Choroid plexus epithelial cell (primary cell): ENCODE measurements at regions not wholly inside any gene's neighbourhood (a gene's known extent, or its start where the extent isn't known, plus 50 kb on each side); places are given as distances from the start of the nearest gene placed in this dataset.
"Not testable (repeated sequence)": the region's sequence is repeated elsewhere in the genome, so short reads cannot be mapped to it uniquely, and the experiment has no call there.

ENCODE experiments used
- DNase-seq: peaks from one replicate; pipeline ENCODE4 v3.0.0-alpha.2; 2010; ENCODE audit warnings: low read depth
- H3K4me3 ChIP-seq: 2 replicates; pipeline ENCODE4 v1.5.1; 2011; ENCODE audit warnings: low read depth, mild to moderate bottlenecking, control low read depth, low read length, moderate library complexity
- CTCF ChIP-seq: conservative IDR thresholded peaks from 2 replicates; pipeline ENCODE4 v1.5.1; 2011; ENCODE audit warnings: low read depth, mild to moderate bottlenecking, control low read depth, inconsistent platforms, low read length, moderate library complexity

- no peak for TF ChIP-seq CTCF
- H3K4me3 ChIP-seq = no peak overlapping the region
- no peak for DNase-seq
Measured at GRCh38 chr1:232713785-232714184, 83.9 kb upstream of the SIPA1L2 start.

GRCh38 chr1:232715154-232715553, 85.2 kb upstream of the SIPA1L2 start:
- TF ChIP-seq CTCF = no peak
- no peak for DNase-seq
- H3K4me3 ChIP-seq = no peak overlapping the region

- not testable (repeated sequence) for DNase-seq
Measured at GRCh38 chr1:232717911-232718310, 87.3 kb upstream of the MAP10 start.

GRCh38 chr1:232718928-232719927, 86.0 kb upstream of the MAP10 start:
- TF ChIP-seq CTCF = no peak
- H3K4me3 ChIP-seq = no peak overlapping the region
- DNase-seq = no peak

More at GRCh38 chr1:232717911-232718310, 87.3 kb upstream of the MAP10 start:
- H3K4me3 ChIP-seq = not testable (repeated sequence)

- TF ChIP-seq CTCF = no peak
- no peak overlapping the region for H3K4me3 ChIP-seq
- DNase-seq = no peak
Measured at GRCh38 chr1:232722626-232723025, 82.6 kb upstream of the MAP10 start.

- DNase-seq = no peak
- H3K4me3 ChIP-seq = no peak overlapping the region
- no peak for TF ChIP-seq CTCF
Measured at GRCh38 chr1:232725305-232726047, 79.7 kb upstream of the MAP10 start.

GRCh38 chr1:232726048-232726779, 79.0 kb upstream of the MAP10 start:
- no peak overlapping the region for H3K4me3 ChIP-seq
- no peak for DNase-seq
- no peak for TF ChIP-seq CTCF
